ENCODE measurements at regions not wholly inside any gene's neighbourhood (a gene's known extent, or its start where the extent isn't known, plus 50 kb on each side); places are given as distances from the start of the nearest gene placed in this dataset.
A peak's percentile ranks its signal among the peaks of the same experiment; 100 is the strongest.
"Not testable (repeated sequence)": the region's sequence is repeated elsewhere in the genome, so short reads cannot be mapped to it uniquely, and the experiment has no call there.

DNA sequence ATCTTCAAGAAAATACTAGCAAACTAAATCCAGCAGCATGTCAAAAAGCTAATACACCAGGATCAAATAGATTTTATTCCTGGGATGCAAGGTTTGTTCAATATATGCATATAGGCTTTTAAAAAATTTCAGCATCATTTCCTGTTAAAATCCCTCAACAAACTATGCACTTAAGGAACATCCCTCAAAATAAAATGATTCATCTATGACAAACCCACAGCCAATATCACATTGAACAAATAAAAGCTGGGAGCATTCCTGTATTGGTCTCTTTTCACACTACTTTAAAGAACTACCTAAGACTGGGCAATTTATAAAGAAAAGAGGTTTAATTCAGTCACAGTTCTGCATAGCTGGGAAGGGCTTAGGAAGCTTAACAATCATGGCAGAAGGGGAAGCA, 726.7 kb downstream of the GRXCR1 start:
- DNase-seq (ENCODE audit: low spot score), result no peak

DNA sequence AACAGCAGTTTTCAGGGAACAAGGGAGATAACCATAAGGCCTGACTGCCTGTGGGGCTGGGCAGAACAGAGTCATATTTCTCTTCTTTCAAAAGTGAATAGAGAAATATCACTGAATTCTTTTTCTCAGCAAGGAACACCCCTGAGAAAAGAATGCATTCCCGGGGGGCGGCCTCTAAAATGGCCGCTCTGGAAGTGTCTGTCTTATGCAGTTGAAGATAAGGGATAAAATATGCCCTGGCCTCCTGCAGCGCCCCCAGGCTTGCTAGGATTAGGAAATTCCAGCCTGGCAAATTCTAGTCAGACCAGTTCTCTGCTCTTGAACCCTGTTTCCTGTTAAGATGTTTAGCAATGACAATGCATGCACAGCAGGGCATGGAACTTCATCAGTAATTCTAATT, 745.4 kb downstream of the GRXCR1 start:
- not testable (repeated sequence) for DNase-seq (ENCODE audit: low spot score)

DNA sequence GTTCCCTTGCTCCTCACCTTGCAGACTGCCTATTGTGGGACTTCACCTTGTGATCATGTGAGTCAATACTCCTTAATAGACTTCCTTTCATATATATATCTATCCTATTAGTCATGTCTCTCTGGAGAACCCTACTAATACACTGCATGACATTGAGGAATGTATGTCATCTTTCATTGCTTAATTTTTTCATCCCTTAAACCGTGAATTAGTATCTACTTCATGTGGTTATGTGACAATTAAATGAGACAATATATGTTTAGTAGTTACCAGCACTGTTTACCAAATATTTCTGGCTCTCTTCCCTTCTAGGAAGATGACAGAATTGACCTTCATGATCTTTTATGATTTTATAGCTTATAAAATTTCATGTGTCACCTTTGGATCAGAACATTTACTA, 759.5 kb downstream of the GRXCR1 start:
- no peak for DNase-seq (ENCODE audit: low spot score)

DNA sequence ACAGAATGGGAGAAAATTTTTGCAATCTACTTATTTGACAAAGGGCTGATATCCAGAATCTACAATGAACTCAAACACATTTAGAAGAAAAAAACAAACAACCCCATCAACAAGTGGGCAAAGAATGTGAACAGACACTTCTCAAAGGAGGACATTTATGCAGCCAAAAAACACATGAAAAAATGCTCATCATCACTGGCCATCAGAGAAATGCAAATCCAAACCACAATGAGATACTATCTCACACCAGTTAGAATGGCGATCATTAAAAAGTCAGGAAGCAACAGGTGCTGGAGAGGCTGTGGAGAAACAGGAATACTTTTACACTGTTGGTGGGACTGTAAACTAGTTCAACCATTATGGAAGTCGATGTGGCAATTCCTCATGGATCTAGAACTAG, 767.0 kb downstream of the GRXCR1 start:
- DNase-seq (ENCODE audit: low spot score), result not testable (repeated sequence)

DNA sequence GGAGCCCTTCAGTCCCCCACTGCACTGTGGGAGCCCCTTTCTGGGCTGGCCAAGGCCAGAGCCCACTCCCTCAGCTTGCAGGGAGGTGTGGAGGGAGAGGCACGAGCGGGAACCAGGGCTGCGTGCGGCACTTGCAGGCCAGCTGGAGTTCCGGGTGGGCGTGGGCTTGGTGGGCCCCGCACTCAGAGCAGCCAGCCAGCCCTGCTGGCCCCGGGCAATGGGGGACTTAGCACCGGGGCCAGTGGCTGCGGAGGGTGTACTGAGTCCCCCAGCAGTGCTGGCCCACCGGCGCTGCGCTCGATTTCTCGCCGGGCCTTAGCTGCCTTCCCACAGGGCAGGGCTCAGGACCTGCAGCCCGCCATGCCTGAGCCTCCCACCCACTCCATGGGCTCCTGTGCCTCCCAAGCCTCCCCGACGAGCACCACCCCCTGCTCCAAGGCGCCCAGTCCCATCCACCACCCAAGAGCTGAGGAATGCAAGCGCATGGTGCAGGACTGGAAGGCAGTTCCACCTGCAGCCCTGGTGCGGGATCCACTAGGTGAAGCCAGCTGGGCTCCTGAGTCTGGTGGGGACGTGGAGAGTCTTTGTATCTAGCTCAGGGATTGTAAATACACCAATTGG, 776.2 kb downstream of the KCTD8 start:
- not testable (repeated sequence) for DNase-seq (ENCODE audit: low spot score)

DNA sequence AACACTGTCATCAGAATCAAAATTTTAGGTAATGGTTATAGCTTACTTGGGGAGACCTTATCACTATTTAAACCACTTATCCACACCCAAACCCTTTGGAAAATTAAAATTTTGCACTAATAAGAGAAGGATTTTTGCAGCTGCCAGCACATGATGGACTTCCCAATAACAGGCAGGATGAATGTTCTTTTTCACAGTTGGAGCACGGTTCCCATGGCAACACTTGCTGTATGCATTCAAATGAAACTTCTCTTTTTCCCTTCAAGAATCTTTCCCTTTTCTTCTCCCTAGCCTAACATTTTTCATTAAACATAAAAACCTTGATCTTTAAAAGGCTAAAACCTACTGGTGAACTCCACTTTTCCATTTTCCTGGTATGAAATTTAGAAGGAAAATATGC, 768.2 kb downstream of the KCTD8 start:
- no peak for DNase-seq (ENCODE audit: low spot score)

DNA sequence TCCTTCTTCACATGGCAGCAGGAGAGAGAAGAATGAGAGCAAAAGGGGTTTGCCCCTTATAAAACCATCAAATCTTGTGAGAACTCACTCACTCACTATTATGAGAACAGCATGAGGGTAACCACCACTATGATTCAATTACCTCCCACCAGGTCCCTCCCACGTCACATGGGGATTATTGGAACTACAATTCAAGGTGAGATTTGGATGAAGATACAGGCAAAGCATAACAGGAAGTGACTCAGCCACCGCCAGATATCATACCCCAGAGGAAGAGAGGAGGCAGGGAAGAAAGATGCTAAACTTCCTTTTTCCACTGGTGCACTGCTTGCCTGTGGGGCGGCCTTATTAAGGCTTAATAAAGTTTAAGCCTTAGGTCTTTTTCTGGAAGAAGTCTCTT, 766.1 kb downstream of the KCTD8 start:
- DNase-seq (ENCODE audit: low spot score), result no peak

DNA sequence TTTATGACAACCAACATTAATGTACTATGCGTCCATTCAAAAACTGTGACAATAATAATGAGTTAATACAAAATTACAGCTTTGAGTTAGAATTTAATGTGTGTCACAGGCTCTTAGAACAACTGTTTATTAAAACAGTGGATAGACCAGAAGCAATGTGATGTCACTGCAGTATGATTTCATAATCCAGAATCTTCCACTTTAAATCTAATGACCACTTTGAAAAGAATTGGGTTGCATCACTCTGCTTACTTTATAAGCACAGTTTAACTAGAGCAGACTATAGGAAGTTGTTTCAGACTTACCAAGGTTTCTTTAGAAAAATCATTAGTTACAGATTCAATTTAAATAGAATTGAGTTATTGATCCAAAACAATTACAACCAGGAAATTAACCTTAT, 758.5 kb downstream of the KCTD8 start:
- DNase-seq (ENCODE audit: low spot score), result no peak

DNA sequence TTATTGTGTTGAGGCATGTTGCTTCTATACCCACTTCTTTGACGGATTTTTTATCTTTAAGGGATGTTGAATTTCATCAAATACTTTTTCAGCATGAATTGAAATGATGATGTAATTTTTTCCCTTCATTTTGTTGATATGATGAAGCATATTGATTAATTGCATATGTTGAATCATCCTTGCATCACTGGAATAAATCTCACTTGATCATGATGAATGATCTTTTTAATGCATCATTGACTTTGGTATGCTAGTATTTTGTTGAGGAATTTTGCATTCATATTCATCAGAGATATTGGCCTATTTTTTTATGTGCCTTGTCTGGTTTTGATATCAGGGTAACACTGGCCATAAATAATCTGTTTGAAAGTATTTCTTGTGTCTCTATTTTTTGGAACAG, 754.7 kb downstream of the KCTD8 start:
- DNase-seq (ENCODE audit: low spot score), result no peak

DNA sequence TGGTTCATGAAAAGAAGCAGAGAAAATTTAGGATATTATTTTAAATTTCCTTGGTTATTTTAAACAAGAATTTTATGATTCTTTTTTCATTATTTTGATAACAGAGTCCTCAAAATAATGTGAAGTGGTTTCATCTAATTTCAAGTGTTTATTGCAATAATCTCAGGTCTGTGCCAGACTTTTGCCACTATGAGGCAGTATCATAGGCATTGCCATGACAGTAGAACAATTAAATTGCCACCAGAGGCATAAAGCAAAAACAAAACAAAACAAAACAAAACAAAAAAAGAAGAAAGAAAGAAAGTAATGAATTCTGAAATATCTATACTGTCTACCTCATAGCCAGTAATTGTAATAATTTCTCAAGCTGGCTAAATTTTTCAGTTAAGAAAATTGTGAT, 739.2 kb downstream of the KCTD8 start:
- DNase-seq (ENCODE audit: low spot score), result no peak

DNA sequence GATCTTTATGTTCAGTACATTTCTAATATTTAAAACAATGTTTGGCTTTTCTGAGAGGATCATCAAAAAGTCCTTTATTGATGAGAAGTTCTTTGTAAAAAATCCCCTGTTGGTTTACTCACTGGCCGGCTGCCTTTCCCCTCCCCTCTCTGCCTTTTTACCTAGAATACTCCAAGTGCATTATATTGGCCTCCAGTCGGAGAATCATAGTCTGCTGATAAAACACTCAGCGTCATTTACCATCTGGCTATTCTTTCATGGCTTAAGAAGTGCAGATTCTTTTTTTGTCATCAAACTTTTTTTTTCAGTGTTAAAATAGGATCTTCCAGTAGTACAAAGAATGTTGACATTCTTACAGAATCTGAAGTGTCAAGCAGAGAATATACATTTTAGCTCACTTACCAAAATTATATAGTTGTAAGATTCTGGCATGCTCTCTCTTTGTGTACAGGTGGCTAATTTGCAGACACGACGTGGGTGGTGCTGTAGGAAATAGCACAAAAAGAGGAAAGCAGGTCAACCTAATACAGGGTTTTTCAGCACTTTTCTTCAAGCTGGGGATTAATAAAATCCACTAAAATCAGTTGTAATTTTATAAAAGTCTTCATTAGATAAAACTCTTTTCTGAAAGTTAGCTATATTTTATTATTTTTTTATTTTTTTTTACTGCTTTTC, 731.8 kb downstream of the KCTD8 start:
- DNase-seq (ENCODE audit: low spot score), result no peak

DNA sequence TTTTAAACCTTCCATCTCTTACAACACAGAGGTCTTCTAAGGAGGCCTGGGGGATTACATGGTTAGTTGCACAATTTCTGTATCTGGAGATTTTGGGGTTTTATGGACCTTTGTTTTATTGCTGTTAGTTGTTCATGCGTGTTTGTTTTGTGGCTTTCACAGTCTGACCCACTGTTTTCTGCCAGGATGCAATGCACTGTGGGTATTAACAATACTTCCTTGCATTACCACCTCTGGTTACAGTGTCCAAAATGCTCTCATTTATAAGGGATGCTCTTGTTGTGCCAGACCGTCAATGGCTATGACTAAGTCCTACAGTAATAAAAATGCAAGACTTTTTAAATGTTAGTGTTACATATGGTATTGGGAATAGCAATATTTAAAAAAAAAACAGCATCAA, 730.2 kb downstream of the KCTD8 start:
- DNase-seq (ENCODE audit: low spot score), result no peak

DNA sequence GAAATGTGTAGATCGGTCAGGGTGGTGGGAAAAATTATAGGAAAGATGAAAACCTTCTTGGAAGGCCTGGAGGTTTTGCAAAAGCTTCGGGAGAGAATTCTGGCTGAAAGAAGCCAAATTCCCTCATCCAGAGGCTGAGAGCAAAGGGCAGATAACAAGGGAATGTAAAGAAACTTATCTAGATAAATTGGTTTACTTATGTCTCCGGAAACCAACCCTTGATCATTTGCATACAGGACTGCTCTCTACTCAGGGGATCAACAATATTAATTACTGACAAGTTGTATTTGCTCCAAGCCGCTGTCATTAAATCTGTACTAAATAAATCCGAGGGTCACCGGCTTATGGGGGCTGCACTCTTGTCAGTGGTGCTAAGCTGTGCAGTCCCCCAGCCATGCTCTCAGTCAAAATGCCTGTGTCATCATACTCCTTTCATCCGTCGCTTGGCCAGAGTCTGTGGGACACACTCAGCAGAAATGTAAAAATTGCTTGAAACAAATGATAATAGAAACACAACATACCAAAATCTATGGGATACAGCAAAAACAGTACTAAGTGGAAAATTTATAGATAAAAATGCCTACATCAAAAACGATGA, 715.7 kb downstream of the KCTD8 start:
- no peak for DNase-seq (ENCODE audit: low spot score)

DNA sequence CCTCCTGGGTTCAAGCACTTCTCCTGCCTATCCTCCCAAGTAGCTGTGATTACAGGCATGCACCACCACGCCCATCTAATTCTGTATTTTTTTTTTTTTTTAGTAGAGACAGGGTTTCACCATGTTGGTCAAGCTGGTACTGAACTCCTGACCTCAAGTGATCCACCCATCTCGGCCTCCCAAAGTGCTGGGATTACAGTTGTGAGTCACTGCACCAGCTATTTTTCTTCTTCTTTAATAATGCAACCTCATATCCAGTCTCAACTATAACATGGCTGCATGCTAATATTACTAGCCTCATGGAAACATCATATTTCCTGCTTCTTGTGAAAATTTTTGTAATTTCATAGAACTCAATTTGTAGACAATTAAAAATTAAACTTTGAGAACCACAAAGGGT, 706.5 kb downstream of the KCTD8 start:
- DNase-seq (ENCODE audit: low spot score), result no peak

DNA sequence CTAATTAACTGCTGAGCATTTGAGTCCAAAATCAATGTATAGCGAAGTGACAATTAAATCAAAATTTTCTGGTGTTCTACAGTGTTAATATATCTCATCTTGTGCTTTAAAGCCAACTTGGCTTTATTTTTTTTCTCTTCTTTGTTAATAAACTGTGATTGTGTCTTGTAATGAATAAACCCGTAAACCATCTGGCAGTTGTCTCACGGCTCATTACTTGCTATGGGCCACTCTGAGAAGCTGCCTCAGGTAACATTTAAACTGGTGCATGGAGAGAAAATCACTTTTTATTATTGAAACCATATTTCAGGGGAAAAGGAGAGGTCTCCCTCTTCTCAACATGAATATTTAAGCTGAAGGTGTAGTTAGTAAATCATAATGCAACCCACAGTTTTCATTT, 694.0 kb downstream of the KCTD8 start:
- DNase-seq (ENCODE audit: low spot score), result no peak

DNA sequence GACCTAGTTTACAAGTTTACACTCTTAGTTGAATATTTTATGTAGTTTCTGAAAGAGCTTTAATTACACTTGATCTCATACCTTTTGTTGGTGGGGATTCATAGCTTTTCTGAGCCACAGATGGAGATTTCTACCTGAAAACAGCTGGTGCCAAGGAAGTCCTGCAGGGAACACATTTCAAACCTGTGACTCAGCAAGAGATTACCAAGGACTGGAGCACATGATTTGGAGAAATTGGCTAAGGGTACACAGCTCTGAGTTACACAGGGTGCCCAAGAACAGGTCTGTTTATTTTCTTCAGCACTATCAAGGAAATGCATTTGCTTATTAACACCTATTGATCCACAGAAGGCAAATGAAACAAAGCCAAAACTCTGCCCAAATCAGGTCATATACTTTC, 691.5 kb downstream of the KCTD8 start:
- DNase-seq (ENCODE audit: low spot score), result no peak

DNA sequence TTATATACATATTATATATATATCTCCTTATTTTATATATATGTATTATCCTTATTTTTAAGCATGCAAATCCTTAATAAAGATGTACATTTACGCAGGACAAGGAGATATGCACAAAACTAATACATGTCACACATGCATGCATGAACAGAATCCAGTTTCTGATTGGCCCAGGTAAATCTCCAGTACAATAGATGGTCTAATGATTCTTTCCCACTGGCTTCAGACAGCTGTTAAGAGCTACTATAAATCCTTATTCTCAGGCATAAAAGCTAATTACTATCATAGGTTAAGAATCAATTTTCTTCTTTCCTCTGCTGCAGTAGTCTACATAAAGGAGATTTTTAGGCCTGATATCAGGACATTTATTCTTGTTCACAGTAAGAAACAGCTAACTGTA, 689.8 kb downstream of the KCTD8 start:
- no peak for DNase-seq (ENCODE audit: low spot score)

DNA sequence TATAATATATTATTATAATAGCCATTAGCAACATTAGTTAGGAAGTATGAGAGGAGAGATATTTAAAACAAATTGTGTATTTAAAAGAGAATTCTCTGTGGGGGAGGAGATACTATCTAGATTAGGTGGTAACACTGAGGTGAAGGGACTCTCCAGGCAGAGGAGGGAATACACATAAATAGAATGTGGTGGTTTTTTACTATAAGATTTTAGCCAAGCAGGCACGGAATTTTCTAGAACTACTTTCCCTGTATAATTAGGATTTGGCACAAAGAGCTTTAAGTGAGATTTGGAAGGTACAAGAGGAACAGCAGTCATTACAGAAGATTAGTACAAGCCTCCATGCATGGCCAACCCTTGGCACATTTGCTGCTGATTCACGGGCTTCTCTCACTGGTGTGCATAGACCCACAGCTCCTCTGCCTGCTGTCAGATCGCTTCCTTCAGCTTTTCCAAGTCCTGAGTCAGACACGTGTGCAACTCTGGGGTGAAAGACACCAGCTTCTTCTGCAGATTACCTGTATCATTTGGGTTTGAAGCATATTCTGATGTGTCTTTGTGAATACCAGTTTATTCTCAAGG, 685.5 kb downstream of the KCTD8 start:
- DNase-seq (ENCODE audit: low spot score), result no peak

DNA sequence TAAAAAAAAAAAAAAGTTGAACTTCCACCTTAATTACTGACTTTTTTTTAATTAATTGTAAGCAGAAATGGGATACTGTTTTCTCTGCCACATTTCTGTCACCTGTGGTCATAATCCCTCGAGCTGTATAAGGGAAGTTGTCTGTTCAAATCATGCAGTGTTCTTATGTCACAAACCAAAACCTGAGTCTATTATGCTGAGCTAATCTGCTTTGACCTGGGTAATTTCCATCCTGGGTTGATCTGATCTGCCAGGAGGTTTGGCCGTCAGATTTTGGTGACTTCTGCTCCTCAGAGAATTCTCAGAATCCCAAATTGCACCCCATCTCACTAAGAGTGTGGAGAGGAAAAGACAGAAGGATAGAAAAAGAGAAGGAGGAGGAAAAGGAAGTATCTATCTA, 683.1 kb downstream of the KCTD8 start:
- no peak for DNase-seq (ENCODE audit: low spot score)

DNA sequence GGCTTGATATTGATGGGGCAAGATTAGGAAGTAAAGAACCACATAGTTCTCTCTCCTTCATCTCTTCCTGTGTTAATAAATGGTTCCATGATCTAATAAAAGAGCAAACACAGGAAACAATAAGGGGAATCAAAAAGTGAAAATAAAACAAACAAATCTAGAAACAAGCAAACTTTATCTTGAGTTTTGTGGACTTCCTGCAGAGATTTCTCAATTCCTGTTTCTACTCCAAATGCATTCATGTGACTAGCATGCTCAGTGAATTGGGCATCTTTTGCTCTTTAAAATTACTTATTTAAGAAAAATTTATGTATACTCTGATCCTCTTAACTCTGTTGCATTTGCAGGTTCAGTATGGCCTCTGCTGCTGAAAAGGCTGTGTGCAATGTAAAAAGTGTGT, 682.0 kb downstream of the KCTD8 start:
- DNase-seq (ENCODE audit: low spot score), result no peak

DNA sequence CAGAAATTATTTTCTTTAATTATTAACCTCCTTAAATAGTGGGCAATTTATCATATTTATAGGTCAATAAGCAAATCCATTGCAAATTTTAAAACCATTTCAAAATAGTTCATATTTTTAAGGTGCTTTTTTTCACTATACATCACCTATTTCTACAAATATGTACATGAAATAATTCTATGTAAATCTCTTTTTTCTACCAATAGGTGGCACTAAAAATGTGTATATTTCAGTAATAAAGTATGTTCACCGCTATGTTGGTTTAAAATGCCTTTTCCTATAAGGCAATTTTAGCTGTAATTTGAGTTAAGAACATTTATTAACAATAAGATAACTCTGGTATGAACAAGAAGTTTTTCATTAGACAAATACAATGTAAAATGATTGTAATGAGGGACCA, 672.2 kb downstream of the KCTD8 start:
- DNase-seq (ENCODE audit: low spot score), result peak; percentile 6

DNA sequence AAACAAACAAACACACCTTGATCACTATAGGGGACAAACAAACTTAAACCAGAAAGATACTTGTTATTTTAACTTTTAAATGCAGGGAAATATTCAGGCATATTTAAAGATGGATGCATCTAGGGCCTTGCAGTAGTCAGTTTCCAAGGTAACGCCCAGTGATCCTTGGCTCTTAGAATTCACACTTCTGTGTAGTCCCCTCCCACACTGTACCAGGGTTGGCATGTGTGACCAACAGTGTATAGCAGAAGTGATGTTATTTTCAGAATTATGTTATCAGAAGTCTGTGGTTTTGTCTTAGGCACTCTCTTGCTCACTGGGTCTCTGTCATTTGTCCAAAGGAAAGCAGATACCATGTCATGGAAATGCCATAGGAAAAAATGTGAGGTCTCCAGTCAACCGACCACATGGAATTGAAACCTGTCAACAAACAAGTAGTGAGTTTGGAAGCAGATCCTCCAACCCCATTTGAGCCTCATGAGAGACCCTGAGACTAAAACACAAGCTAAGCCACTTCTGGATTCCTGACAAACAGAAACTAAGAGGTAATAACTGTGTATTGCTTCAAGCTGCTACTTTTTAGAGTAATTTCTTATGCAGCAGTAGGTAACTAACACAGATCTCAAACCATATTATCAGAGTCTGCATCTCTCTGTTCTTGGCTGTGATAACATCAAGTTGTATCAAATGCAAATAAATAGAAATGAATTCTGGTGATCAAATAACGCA, 670.3 kb downstream of the KCTD8 start:
- no peak for DNase-seq (ENCODE audit: low spot score)

DNA sequence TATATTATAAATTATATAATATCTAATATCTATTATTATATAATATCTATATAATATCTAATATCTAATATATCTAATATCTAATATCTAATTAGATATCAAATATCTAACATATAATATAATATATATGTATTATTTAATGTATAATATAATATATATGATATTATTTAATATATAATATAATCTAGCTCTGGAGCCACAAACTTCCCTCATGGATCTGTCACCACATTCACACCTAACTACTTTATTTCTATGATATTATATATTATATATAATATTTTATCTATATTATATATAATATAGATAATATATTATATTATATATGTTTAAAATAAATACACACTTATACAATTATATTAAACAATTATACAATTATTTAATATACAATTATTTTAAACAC, 667.5 kb downstream of the KCTD8 start:
- DNase-seq (ENCODE audit: low spot score), result no peak
